ENCODE measurements at regions not wholly inside any gene's neighbourhood (a gene's known extent, or its start where the extent isn't known, plus 50 kb on each side); places are given as distances from the start of the nearest gene placed in this dataset.

DNA sequence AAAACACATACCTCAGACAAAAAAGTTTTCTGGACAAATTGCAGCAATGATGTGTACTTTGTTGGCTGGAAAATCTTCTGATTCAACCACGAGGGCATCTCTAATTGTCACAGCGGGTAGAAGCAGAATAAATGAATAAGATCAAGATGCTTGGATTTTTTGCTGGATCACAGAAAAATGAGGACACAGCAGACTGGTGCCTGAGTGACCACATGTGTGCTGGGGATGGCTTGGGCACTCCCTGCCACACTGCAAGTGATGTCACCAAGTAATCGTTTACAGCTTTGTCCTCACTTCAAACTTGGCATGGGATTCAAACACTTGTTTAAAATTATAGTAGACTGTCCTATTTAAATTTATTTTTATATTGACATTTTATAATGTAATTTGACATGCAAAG is 557.0 kb downstream of the SPRY1 start:
- no peak for DNase-seq

DNA sequence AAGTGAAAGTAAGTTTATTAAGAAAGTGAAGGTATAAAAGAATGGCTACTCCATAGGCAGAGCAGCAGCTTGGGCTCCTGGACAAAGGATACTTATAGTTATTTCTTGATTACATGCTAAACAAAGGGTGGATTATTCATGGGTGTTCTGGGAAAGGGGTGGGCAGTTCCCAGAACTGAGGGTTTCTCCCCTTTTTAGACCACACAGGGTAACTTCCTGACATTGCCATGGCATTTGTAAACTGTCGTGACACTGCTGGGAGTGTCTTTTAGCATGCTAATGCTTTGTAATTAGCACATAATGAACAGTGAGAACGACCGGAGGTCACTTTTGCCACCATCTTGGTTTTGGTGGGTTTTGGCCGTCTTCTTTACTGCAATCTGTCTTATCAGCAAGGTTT is 557.6 kb downstream of the SPRY1 start:
- no peak for DNase-seq

DNA sequence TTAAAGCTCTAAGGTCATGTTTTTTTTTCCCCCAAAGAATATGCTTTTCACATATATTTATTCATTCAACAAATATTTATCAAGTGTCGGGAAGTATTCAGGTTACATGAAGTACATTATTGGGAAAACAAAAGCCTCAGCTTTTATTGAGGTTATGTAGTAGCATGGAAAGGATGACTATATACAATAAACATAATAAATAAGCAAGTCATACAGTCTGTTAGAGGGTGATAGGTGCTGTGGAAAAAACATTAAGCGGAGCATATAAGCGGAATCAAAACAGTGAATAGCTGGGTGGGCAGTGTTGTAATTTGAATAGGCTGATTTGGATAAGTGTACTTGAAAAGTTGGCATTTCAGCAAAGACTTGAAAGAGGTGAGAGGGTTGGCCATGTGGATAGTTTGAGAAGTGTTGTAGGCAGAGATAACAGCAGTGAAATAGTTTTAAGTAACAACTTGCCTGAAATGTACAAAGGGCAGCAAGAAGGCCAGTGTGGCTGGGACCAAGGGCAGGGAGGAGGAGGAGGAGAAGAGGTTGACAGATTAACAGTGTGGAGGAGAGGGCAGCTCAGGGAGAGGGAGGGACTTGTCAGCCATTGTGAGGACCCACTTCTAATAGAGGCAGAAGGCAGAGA is 558.7 kb downstream of the SPRY1 start:
- DNase-seq: no peak

DNA sequence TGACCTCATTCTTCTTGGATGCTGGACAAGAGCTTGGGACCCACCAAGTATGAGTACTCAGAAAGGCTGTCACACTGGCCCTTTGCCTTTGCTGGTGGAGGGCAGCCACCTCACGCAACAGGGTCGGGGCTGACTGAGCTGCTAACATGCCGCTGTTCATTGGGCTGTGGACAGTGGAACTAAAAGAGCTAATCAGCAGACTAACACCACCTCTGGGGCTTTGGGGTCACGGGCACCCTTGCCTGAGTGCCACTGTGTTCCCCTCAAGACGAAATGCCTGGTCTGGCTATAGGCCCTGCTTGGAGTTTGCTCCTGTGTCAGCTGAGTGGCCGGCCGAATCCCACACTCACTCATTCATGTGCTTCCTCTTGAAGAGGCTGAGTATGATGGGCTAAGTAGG is 559.6 kb downstream of the SPRY1 start:
- DNase-seq: no peak

DNA sequence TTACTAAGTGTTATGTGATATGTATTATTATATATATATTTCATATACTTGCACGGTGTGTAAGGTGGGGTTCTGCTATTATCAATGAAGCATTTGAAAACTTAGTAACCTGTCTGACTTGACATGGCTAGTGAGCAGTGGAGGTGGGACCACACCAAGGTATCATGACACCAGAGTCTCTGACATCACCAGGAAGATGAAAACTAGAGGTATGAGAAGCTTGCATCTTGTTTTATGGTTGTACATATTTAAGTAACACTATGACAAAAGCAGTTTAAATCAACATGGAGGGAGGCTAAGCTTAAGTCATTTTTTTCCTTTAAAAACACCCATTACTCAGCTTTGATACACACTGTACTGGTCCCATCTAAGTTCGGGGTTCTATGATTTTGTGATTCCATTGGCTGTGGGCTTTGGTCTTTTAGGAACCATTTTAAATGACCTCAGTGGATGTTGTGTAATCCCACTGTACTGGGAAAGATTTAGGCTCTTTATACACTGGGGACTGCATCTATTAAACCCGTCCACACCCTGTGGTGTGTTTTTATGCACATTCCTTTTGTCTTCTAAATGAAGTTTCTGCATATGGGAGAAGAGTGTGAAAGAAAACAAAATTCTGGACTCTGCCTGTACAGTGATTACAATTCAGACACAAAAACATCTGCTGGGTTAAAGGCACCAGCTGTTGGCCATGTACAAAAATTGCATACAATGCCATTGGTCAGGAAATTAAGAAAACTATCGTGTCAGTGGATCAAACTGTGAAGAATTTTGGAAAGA is 570.6 kb downstream of the SPRY1 start:
- DNase-seq: no peak

DNA sequence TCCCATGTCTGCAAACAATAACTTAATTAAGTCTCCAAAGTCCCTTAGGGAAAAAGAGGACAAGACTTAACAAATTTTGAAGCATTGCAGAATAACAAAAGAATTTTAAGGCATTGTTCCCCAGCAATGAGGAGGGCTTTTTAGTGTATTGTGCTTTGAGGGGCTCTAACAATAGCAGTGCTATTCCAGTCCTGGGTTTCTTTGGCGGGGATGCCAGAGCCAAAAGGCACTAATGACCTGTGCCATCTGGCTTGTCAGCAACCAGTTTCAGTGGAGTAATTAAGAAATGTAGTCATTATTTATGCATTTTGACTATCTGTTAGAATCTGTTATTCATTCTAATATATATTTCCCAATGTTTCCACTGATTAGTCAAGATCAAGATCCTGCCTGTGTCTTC is 575.4 kb downstream of the SPRY1 start:
- no peak for DNase-seq

DNA sequence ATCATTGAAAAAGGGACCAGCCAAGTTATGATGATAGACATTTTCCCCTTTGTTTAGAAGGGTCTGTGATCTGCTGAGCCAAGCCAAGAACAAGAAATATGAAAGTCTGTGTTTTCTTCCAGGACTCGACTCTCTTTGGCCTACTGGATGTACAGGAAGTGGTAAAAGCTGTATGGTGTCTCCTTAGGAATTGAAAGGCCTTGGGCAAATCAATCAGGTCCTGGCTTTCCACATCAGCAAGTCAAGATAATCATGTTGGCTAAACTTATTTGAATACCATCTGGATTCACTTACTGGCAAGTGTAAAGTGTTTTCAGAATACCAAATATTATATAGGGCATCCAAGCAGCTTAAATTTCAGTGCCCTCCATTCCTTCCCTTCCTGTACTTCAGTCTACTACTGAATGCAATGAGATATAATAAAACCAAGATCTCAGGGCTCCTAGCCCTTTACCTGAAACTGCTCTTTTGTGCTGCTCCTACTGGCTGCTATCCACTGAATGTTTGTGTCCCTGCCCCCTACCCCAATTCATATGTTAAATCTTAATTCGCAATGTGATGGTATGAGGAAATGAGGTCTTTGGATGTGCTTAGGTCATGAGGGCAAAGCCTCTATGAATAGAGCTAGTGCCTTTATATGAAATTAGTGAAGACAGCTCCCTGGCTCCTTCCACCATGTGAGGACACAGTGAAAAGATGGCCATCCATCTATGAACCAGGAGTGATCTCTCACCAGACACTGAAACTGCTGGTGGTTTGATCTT is 578.0 kb downstream of the SPRY1 start:
- DNase-seq: no peak

DNA sequence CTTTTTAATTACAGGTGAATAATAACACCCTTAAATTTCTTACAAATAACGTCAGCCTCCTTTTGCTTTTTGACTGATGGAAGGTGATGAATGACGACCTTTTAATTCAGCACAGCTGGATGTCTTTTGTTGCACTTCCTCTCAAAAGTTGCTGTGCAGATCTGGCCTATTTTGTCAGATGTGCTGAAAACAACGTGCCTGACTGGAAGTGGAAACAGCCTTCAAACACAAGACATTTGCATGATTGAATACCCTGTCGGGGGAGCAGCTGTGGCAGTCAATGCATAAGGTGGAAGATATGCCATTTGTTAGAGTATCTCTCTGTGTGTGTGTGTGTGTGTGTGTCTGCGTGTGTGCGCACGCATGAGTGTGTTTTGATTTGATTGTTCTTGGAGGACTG is 579.7 kb downstream of the SPRY1 start:
- no peak for DNase-seq

DNA sequence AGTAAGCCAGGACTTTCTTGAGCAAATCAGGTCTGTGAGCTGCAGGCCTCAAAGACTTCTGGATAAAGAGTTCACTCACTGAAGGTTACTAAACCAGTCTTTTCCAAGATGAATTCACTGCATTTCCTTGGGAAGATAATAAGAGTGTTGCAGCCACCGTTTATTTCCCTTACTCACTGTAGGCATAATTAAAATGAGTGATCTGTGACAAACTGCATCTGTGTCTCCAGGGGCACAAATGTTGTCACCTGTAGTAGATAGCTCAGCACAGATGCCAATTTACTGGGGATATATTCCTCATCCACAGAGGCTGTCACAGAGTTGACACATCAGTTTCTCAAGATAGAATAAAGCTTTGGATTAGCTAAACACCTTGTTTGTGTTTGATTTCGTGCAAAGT is 580.2 kb downstream of the SPRY1 start:
- DNase-seq: no peak

DNA sequence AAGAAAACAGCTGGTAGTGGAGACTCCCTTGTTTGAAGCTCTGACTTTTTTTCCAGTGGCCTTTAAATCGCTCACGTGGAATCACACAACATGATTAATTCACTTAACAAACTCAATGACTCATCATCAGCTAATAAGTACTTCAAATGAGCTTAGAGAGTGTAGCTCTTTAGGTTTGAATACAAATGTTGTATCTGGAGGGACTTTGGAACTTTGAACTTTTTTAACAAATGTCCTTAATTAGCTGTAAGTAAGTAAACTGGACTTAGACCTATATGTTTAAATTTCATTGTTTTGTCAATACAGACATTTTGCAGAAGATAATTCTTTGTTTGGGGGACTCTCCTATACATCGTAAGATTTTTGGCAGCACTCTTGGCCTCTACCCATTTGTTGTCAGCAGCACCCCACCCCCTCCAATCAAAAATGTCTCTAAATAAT is 581.1 kb downstream of the SPRY1 start:
- DNase-seq: no peak

DNA sequence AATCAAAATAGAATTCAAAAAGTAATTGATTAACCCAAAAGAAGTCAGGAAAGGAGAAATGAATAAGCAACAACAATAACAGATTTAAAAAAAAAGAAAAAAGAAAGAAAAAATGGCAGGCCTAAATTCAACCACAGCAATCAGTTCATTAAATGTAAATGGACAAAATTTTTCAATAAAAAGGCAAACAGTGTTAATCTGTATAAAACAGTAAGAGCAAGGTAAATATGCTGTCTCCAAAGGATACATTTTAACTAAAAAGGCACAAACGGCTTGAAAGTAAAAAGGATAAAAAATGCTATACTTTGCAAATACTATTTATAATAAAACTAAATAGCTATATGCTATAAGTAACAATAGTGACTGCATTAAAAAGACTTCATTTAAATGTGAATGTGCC is 582.0 kb downstream of the SPRY1 start:
- DNase-seq: no peak

DNA sequence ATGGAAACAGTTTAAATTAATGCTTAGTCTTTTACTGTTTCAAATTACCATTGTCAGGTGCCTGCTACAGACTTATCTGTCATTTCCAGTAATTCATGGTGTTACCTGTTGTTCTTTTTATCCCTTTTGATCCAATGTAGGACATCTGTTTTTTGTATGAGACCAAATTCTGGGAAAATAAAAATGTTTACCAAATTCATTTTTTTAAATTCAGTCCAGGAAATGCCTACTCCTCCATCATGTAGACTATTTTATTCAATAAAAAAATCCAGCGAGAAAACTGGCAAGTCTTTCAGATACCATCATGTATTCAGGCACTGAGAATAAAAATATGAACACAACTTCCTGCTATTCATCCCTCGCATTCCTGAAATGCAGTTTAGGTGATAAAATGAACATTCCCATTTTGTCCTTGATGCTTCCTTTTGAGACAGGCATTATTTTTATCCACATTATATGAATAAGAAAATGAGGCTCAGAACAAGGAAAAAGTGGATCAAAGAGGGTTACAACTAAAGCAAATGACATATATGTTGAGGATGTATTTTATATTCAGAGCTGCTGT is 584.2 kb downstream of the SPRY1 start:
- no peak for DNase-seq

DNA sequence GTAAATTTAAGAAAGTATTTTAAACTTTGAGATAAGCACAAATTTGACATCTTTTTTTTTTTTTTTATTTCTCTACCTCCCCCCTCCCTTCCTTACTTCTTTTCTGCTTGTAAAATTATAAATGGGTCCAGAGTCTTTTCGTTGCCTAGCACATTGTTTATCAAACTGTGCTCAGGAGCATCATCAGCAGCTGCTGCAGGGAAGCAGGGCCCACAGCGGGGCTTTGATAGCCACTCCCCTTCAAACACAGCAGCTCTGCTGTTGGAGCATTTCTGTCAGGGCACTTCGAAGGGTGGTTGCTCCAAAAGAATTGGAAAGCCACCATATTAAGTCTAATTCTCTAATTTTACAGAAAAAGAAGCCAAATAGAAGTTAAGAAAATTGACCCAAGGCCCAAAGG is 588.3 kb downstream of the SPRY1 start:
- DNase-seq: no peak

DNA sequence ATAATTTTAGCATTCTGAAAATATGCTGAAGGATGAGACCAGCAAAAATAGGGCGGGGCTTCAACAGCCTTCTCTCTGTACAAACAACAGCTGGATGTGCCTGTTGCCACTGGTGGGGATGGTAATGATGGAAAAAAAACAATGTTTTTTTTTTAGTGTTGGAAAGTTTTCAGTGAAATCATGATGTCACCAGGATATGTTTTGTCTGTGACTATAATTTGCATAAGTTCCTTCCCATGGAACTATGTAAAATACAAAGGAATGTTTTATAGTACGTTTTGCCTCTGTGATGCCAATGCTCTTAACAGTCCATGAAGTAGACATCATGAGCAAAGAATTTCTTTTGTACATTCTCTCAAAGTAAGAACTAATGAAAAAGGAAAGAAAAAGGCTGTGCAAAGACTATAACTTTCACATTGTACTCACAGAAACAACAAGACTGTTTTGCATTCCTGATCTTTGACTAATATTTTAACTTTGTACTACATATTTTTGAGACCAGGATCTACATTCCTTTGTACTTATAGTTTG is 589.7 kb downstream of the SPRY1 start:
- DNase-seq: no peak

DNA sequence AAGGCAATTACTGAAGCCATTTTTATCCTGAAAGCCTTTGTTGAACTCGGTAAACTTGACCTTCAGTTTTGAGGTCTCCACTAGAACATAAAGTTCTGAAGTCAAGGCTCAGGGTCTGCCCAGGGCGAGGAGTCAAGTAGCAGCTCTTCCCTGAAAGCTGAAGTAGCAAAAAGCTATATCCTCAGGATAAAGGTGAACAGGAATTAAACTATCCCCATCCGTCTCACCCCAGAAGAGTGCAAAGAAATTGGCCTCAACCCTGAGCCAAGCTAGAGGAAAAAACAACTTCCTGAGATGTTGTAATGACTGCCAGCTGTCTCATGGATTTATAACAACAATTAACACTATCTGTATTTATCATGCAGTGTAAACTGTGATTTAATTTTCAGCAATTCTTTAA is 590.8 kb downstream of the SPRY1 start:
- DNase-seq: no peak

DNA sequence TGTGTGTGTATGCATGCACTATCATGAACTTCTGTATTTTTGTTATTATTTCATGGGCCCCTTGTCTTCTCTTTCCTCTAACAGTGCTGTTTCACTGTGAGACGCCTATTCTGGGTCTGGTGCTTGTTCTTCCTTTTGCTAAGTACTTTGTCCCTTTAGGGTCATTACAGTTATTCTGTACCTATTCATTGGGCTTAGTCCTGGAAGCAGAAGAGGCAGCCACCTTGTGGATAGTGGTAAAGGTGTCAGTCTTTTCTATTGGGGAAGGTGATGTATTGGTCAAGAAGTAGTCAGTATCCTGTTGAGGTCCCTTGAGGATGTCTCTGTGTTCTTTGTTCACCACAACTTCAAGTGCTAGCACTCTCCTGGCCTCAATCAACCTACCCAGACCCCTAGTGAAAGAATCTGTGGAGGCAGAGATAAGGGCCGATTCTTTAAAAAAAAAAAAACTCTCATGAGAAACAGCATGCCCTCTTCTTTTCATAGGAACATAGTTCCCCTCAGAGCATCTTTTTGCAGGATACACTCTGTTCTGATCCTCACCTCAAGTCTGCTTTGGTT is 593.8 kb downstream of the SPRY1 start:
- DNase-seq: no peak

DNA sequence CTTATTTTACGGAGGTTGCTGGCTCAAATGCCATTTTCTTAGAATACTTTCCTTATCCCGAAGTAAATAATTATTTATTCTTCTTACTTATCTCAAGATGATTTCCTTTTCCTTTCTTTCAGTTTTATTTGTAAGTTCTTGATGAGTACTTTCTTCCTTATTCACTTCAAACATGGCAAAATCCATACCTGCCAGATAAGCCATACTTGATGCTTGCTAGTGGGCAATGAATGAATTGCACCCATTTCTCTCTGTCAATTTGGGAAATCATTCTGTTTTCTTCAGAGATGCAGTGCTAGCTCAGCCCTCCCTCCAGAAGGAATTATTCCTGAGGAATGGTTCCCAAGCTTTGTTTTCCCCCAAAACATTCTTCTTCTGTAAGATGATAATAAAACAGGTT is 598.3 kb downstream of the SPRY1 start:
- DNase-seq: no peak

DNA sequence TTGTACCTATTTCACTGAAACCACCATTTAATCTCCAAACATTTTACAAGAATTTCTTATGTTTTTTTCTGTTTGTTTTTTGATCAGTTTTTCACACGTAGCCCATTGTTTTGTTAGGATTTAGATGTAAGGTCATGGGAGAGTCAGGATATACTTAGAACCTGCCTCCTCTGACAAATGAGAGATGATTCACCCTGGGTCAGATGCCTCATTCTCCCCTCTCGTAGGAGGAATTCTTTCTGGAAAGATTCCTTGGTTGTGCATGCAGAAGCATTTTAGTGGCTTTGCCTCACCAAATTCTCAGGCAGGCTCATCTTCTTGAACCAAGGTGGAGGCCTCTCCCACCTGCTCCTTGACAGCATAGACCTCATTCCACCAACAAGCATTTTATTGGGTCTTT is 599.3 kb downstream of the SPRY1 start:
- no peak for DNase-seq

DNA sequence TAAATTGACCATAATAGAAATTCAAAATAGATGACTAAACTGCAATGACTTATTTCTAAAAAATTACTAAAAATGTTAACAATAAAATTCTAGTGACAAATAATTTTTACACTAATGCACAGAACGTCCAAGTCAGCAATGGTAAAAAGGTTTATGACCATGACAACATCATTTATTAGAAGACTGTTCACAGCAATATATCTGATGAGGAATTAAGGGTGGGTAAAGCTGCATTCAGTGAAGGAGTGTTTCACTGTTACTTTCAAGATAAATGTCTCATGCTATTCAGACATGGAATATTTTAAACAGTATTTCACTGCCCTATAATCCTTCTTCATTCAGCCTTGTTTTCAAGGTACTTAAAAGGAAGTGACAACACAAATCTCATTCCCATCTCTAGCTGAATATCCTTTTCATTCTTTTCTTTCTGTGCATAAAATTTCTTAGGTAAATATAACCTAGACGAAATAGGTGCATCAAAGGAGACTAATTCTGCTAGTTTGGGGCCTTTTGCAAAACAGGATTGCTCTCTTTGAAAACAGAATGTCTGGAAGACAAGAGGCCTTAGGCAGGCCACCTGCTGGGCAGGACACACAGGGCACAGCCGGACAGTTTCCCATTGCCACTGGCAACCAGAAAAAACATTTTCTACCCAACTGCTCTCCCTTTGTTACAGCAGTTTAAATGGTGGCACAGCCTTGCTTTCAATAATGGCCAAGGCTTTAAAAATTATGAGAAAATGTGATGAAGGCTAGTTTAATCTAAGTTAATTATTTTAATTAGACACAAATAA is 600.3 kb downstream of the SPRY1 start:
- no peak for DNase-seq

DNA sequence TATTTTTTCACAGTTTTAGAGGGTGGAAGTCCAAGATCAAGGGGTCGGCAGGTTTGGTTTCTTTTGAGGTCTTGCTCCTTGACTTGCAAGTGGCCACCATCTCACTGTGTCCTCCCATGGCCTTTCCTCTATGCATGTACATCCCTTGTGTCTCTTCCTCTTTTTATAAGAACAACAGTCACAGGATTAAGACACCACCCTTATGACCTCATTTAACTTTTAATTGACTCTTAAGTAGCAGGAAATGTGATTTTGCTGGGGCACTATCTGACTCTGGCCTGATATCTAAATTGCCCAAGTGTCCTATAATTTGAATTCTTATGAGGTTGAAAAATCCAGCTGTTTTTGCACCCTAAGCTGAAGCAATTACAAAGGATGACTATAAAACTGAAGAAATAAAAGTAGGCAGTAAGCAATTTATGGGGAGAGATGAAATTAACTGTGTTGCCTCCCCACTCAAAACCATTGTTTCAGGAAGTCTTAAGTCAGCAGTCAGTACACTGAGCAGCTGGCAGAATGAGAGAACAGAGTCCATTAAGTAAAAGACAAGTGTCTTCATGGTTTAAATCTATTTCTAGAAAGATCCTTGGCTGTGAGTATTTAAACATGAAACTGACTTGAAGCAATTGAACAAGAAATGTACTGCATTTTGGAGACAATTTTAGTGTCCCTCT is 601.3 kb downstream of the SPRY1 start:
- DNase-seq: no peak

DNA sequence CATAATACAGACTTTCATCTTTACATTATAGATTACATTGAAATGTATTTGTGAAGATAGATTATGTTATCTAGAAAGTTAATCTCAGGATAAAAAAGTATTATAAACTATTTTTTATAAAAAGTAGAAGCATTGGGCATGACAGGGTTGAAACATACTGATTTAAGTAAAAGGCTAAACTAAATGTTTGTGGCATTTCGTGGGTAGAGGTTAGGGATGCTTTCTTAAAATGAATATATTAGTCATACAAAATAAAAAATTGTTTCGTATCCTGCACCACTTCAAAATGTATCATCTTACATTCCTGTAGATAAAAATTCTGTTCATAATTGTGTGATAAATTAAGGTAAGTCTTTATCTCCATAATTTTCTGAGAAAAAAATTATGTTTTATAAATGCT is 603.6 kb downstream of the SPRY1 start:
- no peak for DNase-seq

DNA sequence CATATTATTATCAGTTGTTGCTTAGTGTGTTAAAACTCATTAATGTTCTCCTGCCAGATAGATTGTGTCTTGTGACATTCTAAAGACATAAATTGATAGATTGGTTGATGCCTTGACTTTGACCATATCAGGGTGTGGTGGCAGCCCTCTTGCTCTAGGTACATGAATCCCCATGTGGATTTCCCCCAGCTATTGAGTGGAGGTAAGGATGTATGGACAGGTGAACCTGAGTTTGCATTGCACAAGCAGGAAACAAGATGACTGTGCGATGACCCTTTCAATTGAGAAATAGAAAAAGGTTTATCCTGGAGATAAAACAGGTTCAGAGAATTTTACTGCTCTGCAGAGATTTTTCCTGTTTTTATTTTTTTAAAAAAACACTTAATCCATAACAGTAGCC is 619.2 kb downstream of the SPRY1 start:
- DNase-seq: no peak

Data from activated CD8-positive, alpha-beta memory T cell treated with anti-CD3 and anti-CD28 coated beads, Interleukin-2, amount 50 U/mL, for 48 hours (primary cell).